ENCODE measurements at regions not wholly inside any gene's neighbourhood (a gene's known extent, or its start where the extent isn't known, plus 50 kb on each side); places are given as distances from the start of the nearest gene placed in this dataset.
"Not testable (repeated sequence)": the region's sequence is repeated elsewhere in the genome, so short reads cannot be mapped to it uniquely, and the experiment has no call there.

GRCh38 chr11:134592391-134592990, 180.4 kb upstream of the B3GAT1 start:
- H3K36me3 ChIP-seq, result no peaks in the 10 kb centered on the region
- H3K4me3 ChIP-seq, result no peak overlapping the region
- DNase-seq, result no peak
- peaks cover 76% of the 10 kb centered on the region for H3K27me3 ChIP-seq (ENCODE audit: low read depth)
- TF ChIP-seq CTCF (IDR thresholded peaks at IDR 0.05; ENCODE audit: borderline replicate concordance), result no peak
- no peaks in the 10 kb centered on the region for H3K4me1 ChIP-seq
- intact Hi-C loops (cut with micrococcal nuclease), result no loop called here
- H3K27ac ChIP-seq (replicated peaks), result no peak overlapping the region
- H3K9me3 ChIP-seq (replicated peaks), result peaks cover 17% of the 10 kb centered on the region

GRCh38 chr11:134591338-134591737, 179.3 kb upstream of the B3GAT1 start:
- Histone ChIP-seq H3K27ac (replicated peaks) (no peak overlapping the region), H3K36me3 (no peaks in the 10 kb centered on the region), H3K4me3 (no peak overlapping the region), H3K27me3 (ENCODE audit: low read depth) (peaks cover 73% of the 10 kb centered on the region), H3K9me3 (replicated peaks) (peaks cover 17% of the 10 kb centered on the region), H3K4me1 (no peaks in the 10 kb centered on the region)
- DNase-seq, result no peak
- TF ChIP-seq CTCF (IDR thresholded peaks at IDR 0.05; ENCODE audit: borderline replicate concordance), result no peak
- intact Hi-C loops (cut with micrococcal nuclease), result no loop called here

GRCh38 chr11:134589129-134589528, 177.1 kb upstream of the B3GAT1 start:
- DNase-seq, result no peak
- H3K27ac ChIP-seq (replicated peaks), result no peak overlapping the region
- intact Hi-C loops (cut with micrococcal nuclease), result no loop called here
- peaks cover 56% of the 10 kb centered on the region for H3K27me3 ChIP-seq (ENCODE audit: low read depth)
- TF ChIP-seq CTCF (IDR thresholded peaks at IDR 0.05; ENCODE audit: borderline replicate concordance), result no peak
- H3K36me3 ChIP-seq, result no peaks in the 10 kb centered on the region
- H3K4me3 ChIP-seq, result no peak overlapping the region
- H3K9me3 ChIP-seq (replicated peaks), result peaks cover 17% of the 10 kb centered on the region
- peaks cover 15% of the 10 kb centered on the region for H3K4me1 ChIP-seq

- H3K27ac ChIP-seq (replicated peaks); DNase-seq; intact Hi-C loops (cut with micrococcal nuclease); H3K4me3 ChIP-seq; H3K36me3 ChIP-seq: not testable (repeated sequence)
- H3K27me3 ChIP-seq (ENCODE audit: low read depth), result peaks cover 51% of the 10 kb centered on the region
- H3K4me1 ChIP-seq, result peaks cover 21% of the 10 kb centered on the region
- H3K9me3 ChIP-seq (replicated peaks), result peaks cover 12% of the 10 kb centered on the region
Measured at GRCh38 chr11:134588460-134589110, 176.5 kb upstream of the B3GAT1 start.

- no peak for DNase-seq
- Histone ChIP-seq H3K9me3 (replicated peaks) (no peaks in the 10 kb centered on the region), H3K36me3 (no peaks in the 10 kb centered on the region), H3K4me3 (no peak overlapping the region), H3K27me3 (ENCODE audit: low read depth) (peaks cover 47% of the 10 kb centered on the region), H3K4me1 (peaks cover 24% of the 10 kb centered on the region), H3K27ac (replicated peaks) (no peak overlapping the region)
- intact Hi-C loops (cut with micrococcal nuclease), result no loop called here
- no peak for TF ChIP-seq CTCF (IDR thresholded peaks at IDR 0.05; ENCODE audit: borderline replicate concordance)
Measured at GRCh38 chr11:134587345-134587744, 175.3 kb upstream of the B3GAT1 start.

GRCh38 chr11:134586726-134587125, 174.7 kb upstream of the B3GAT1 start:
- Histone ChIP-seq H3K4me3 (no peak overlapping the region), H3K27ac (replicated peaks) (no peak overlapping the region), H3K36me3 (no peaks in the 10 kb centered on the region), H3K27me3 (ENCODE audit: low read depth) (peaks cover 47% of the 10 kb centered on the region), H3K9me3 (replicated peaks) (no peaks in the 10 kb centered on the region), H3K4me1 (peaks cover 24% of the 10 kb centered on the region)
- intact Hi-C loops (cut with micrococcal nuclease), result no loop called here
- TF ChIP-seq CTCF (IDR thresholded peaks at IDR 0.05; ENCODE audit: borderline replicate concordance), result no peak
- DNase-seq, result no peak

Data from left ventricle myocardium inferior (tissue), 1 donor.